ENCODE measurements at regions not wholly inside any gene's neighbourhood (a gene's known extent, or its start where the extent isn't known, plus 50 kb on each side); places are given as distances from the start of the nearest gene placed in this dataset.
"Not testable (repeated sequence)": the region's sequence is repeated elsewhere in the genome, so short reads cannot be mapped to it uniquely, and the experiment has no call there.

- H2BK20ac ChIP-seq (ENCODE audit: low read length); H3K56ac ChIP-seq (replicated peaks; ENCODE audit: insufficient read length, low read depth, low read length); POLR2A ChIA-PET (ENCODE audit: partially characterized antibody); H4K5ac ChIP-seq (ENCODE audit: insufficient read length, low read depth, low read length); H3K23me2 ChIP-seq (ENCODE audit: low read depth, low read length); H3K79me1 ChIP-seq (ENCODE audit: low read depth, low read length); H3K36me3 ChIP-seq (ENCODE audit: control insufficient read depth in 2 of 4, insufficient read depth in 4 of 4, low read length in 3 of 4); H3K4me3 ChIP-seq (ENCODE audit: extremely low read depth in 1 of 4, insufficient read depth in 2 of 4, low read depth in 3 of 4, low read length in 4 of 4); H4K8ac ChIP-seq (ENCODE audit: extremely low read depth, insufficient read depth, low read length); H4K20me1 ChIP-seq (replicated peaks in 1 of 2; ENCODE audit: control insufficient read depth in 1 of 2, insufficient read depth in 2 of 2, low read length in 2 of 2); DNase-seq (ENCODE audit: low read depth in 1 of 2, low spot score in 2 of 2); H3K27me3 ChIP-seq (replicated peaks in 1 of 4; ENCODE audit: control insufficient read depth in 3 of 4, extremely low read depth in 1 of 4, insufficient read depth in 3 of 4, low read length in 3 of 4); H2BK15ac ChIP-seq (ENCODE audit: low read length); H3K14ac ChIP-seq (ENCODE audit: insufficient read length); H4K91ac ChIP-seq (replicated peaks; ENCODE audit: insufficient read length, low read length); H2AFZ ChIP-seq (ENCODE audit: low read length); H2BK120ac ChIP-seq (replicated peaks; ENCODE audit: low read depth, low read length); CTCF ChIA-PET (ENCODE audit: partially characterized antibody); H3K9me3 ChIP-seq (ENCODE audit: insufficient read depth in 2 of 2, low read depth in 1 of 2, low read length in 1 of 2); H3K4ac ChIP-seq (replicated peaks; ENCODE audit: insufficient read length, low read depth, low read length); H3K79me2 ChIP-seq (ENCODE audit: control insufficient read depth in 1 of 2, insufficient read depth in 2 of 2, low read length in 2 of 2); FAIRE-seq; H3K18ac ChIP-seq (ENCODE audit: extremely low read depth, low read length); H3K9ac ChIP-seq (replicated peaks in 1 of 4; ENCODE audit: extremely low read depth in 1 of 4, low read depth in 3 of 4, low read length in 3 of 4); H3K27ac ChIP-seq (ENCODE audit: low read depth, low read length); H2BK5ac ChIP-seq (ENCODE audit: low read depth, low read length); H2AK5ac ChIP-seq (ENCODE audit: low read depth, low read length); H3K4me1 ChIP-seq (replicated peaks in 1 of 4; ENCODE audit: control insufficient read depth in 3 of 4, insufficient read depth in 4 of 4, low read length in 3 of 4); H3K23ac ChIP-seq (ENCODE audit: insufficient read length); H3K4me2 ChIP-seq (ENCODE audit: insufficient read depth in 1 of 2, low read depth in 2 of 2, low read length in 2 of 2); H2BK12ac ChIP-seq (ENCODE audit: low read depth, low read length): not testable (repeated sequence)
- WGBS, 2 experiments (ENCODE audit: extremely low coverage in 1 of 2, insufficient coverage in 1 of 2, insufficient read length in 1 of 2, insufficient replicate concordance in 2 of 2, low coverage in 1 of 2, low lambda C conversion rate in 2 of 2, missing lambda C conversion rate in 1 of 2): no CpG with 5 or more reads among the region's 4 CpGs
These were observed 1722.4 kb downstream of the SPATA31A7 start for GRCh38 chr9:62912278-62912677.

- WGBS, 2 experiments (ENCODE audit: extremely low coverage in 1 of 2, insufficient coverage in 1 of 2, insufficient read length in 1 of 2, insufficient replicate concordance in 2 of 2, low coverage in 1 of 2, low lambda C conversion rate in 2 of 2, missing lambda C conversion rate in 1 of 2): 55% methylated on average over 10 of the region's 21 CpGs; no CpG with 5 or more reads in 1 of the 2 experiments
- H2AFZ ChIP-seq (ENCODE audit: low read length); H3K4me1 ChIP-seq (replicated peaks in 1 of 4; ENCODE audit: control insufficient read depth in 3 of 4, insufficient read depth in 4 of 4, low read length in 3 of 4); FAIRE-seq; H3K36me3 ChIP-seq (ENCODE audit: control insufficient read depth in 2 of 4, insufficient read depth in 4 of 4, low read length in 3 of 4); H3K14ac ChIP-seq (ENCODE audit: insufficient read length); H2BK5ac ChIP-seq (ENCODE audit: low read depth, low read length); H3K23me2 ChIP-seq (ENCODE audit: low read depth, low read length); H3K23ac ChIP-seq (ENCODE audit: insufficient read length); CTCF ChIA-PET (ENCODE audit: partially characterized antibody); H2BK15ac ChIP-seq (ENCODE audit: low read length); POLR2A ChIA-PET (ENCODE audit: partially characterized antibody); H3K4me3 ChIP-seq (ENCODE audit: extremely low read depth in 1 of 4, insufficient read depth in 2 of 4, low read depth in 3 of 4, low read length in 4 of 4); H3K4ac ChIP-seq (replicated peaks; ENCODE audit: insufficient read length, low read depth, low read length); H2BK12ac ChIP-seq (ENCODE audit: low read depth, low read length); H3K18ac ChIP-seq (ENCODE audit: extremely low read depth, low read length); H3K9me3 ChIP-seq (ENCODE audit: insufficient read depth in 2 of 2, low read depth in 1 of 2, low read length in 1 of 2); H4K5ac ChIP-seq (ENCODE audit: insufficient read length, low read depth, low read length); H3K27ac ChIP-seq (ENCODE audit: low read depth, low read length); H2AK5ac ChIP-seq (ENCODE audit: low read depth, low read length); H4K20me1 ChIP-seq (replicated peaks in 1 of 2; ENCODE audit: control insufficient read depth in 1 of 2, insufficient read depth in 2 of 2, low read length in 2 of 2); H2BK20ac ChIP-seq (ENCODE audit: low read length); H4K8ac ChIP-seq (ENCODE audit: extremely low read depth, insufficient read depth, low read length); H2BK120ac ChIP-seq (replicated peaks; ENCODE audit: low read depth, low read length); H3K27me3 ChIP-seq (replicated peaks in 1 of 4; ENCODE audit: control insufficient read depth in 3 of 4, extremely low read depth in 1 of 4, insufficient read depth in 3 of 4, low read length in 3 of 4); H3K79me2 ChIP-seq (ENCODE audit: control insufficient read depth in 1 of 2, insufficient read depth in 2 of 2, low read length in 2 of 2); H3K56ac ChIP-seq (replicated peaks; ENCODE audit: insufficient read length, low read depth, low read length); H3K9ac ChIP-seq (replicated peaks in 1 of 4; ENCODE audit: extremely low read depth in 1 of 4, low read depth in 3 of 4, low read length in 3 of 4); H3K79me1 ChIP-seq (ENCODE audit: low read depth, low read length); H4K91ac ChIP-seq (replicated peaks; ENCODE audit: insufficient read length, low read length): not testable (repeated sequence)
- DNase-seq (ENCODE audit: low read depth in 1 of 2, low spot score in 2 of 2): peak in 1 of 2 experiments; percentile 55
- H3K4me2 ChIP-seq (ENCODE audit: insufficient read depth in 1 of 2, low read depth in 2 of 2, low read length in 2 of 2): peak overlapping the region in 1 of 2 experiments; percentile 49; a peak in 1 of 4 replicates
These were observed 1725.3 kb downstream of the SPATA31A7 start for GRCh38 chr9:62915168-62915567.
